Suprapubic skin (tissue), 4 donors: ENCODE measurements at regions not wholly inside any gene's neighbourhood (a gene's known extent, or its start where the extent isn't known, plus 50 kb on each side); places are given as distances from the start of the nearest gene placed in this dataset.

Experiments used
- CTCF ChIP-seq, 2 donors: fragments of 200-600 bp in 1 of 2; fragments of 450-650 bp in 1 of 2; sonication (generic) in 1 of 2; IDR thresholded peaks; one replicate each; pipeline ENCODE4 v1.5.1; 2016 to 2019; ENCODE audit warnings: antibody characterized with exemption in 2 of 2, mild to moderate bottlenecking in 1 of 2, moderate library complexity in 1 of 2
- EP300 ChIP-seq: sonication (generic); formaldehyde crosslinking; IDR thresholded peaks from one replicate; pipeline ENCODE4 v1.6.1; 2017; ENCODE audit warnings: antibody characterized with exemption
- POLR2A ChIP-seq, 2 donors: fragments of 450-650 bp; IDR thresholded peaks; one replicate each; pipeline ENCODE4 v1.6.1; 2017; ENCODE audit warnings: antibody characterized with exemption in 2 of 2, mild to moderate bottlenecking in 2 of 2, moderate library complexity in 2 of 2
- POLR2AphosphoS5 ChIP-seq, 3 donors: sonication (generic); formaldehyde crosslinking; IDR thresholded peaks; one replicate each; pipeline ENCODE4 v1.6.1; 2017; ENCODE audit warnings: antibody characterized with exemption in 3 of 3

- no peak for TF ChIP-seq CTCF (IDR thresholded peaks at IDR 0.05)
- TF ChIP-seq POLR2AphosphoS5 (IDR thresholded peaks at IDR 0.05), result no peak
- no peak for TF ChIP-seq EP300
- TF ChIP-seq POLR2A (IDR thresholded peaks at IDR 0.05), result no peak
Measured at GRCh38 chr1:222462601-222463000, 85.3 kb downstream of the HHIPL2 start.
